Natural killer cell treated with Interleukin-12 subunit alpha and Interleukin-12 subunit beta and Interleukin-15 and Interleukin-18, amount 100 ng/mL, for 72 hours (primary cell): ENCODE measurements at regions not wholly inside any gene's neighbourhood (a gene's known extent, or its start where the extent isn't known, plus 50 kb on each side); places are given as distances from the start of the nearest gene placed in this dataset.

Source experiments
- ATAC-seq, 2 donors: fragments of 150-1000 bp; cut with Tn5 transposase in 1 of 2; sonication (Bioruptor Pico), chemical (Tn5 transposase) in 1 of 2; 2 replicates each; pipeline ENCODE4 v1.10.0; 2021
- DNase-seq: peaks from one replicate; pipeline ENCODE4 v3.0.0; 2022; ENCODE audit warnings: low spot score
- H3K27ac Mint-ChIP-seq, 2 donors: 1 replicate in 1 of 2; 2 replicates in 1 of 2; pipeline ENCODE4 v1.8.0; 2022; ENCODE audit warnings: mixed read lengths in 2 of 2, mild to moderate bottlenecking in 1 of 2, moderate library complexity in 1 of 2
- H3K27me3 Mint-ChIP-seq, 2 donors: 1 replicate in 1 of 2; 2 replicates in 1 of 2; pipeline ENCODE4 v1.8.0; 2022; ENCODE audit warnings: mixed read lengths in 2 of 2
- H3K36me3 Mint-ChIP-seq: one replicate; pipeline ENCODE4 v1.8.0; 2022; ENCODE audit warnings: mixed read lengths
- H3K4me1 Mint-ChIP-seq, 2 donors: 1 replicate in 1 of 2; 2 replicates in 1 of 2; pipeline ENCODE4 v1.8.0; 2022; ENCODE audit warnings: low read depth in 2 of 2, mixed read lengths in 2 of 2, mild to moderate bottlenecking in 1 of 2
- H3K4me3 Mint-ChIP-seq: one replicate; pipeline ENCODE4 v1.8.0; 2022; ENCODE audit warnings: mixed read lengths
- H3K9me3 Mint-ChIP-seq: 2 replicates; pipeline ENCODE4 v1.8.0; 2022; ENCODE audit warnings: mixed read lengths

GRCh38 chr13:44280456-44280855 lies 93.2 kb upstream of the SERP2 start:
- peaks cover 0 to 4% of the 10 kb centered on the region in 2 donors for H3K4me1 Mint-ChIP-seq
- H3K27me3 Mint-ChIP-seq = peaks cover 28 to 42% of the 10 kb centered on the region in 2 donors
- DNase-seq (no peak), ATAC-seq (peak in 1 of 2 donors; percentile 24)
- no peak overlapping the region for H3K4me3 Mint-ChIP-seq
- peaks cover 8% of the 10 kb centered on the region for H3K9me3 Mint-ChIP-seq
- H3K27ac Mint-ChIP-seq = no peak overlapping the region
- peaks cover 8% of the 10 kb centered on the region for H3K36me3 Mint-ChIP-seq

DNA sequence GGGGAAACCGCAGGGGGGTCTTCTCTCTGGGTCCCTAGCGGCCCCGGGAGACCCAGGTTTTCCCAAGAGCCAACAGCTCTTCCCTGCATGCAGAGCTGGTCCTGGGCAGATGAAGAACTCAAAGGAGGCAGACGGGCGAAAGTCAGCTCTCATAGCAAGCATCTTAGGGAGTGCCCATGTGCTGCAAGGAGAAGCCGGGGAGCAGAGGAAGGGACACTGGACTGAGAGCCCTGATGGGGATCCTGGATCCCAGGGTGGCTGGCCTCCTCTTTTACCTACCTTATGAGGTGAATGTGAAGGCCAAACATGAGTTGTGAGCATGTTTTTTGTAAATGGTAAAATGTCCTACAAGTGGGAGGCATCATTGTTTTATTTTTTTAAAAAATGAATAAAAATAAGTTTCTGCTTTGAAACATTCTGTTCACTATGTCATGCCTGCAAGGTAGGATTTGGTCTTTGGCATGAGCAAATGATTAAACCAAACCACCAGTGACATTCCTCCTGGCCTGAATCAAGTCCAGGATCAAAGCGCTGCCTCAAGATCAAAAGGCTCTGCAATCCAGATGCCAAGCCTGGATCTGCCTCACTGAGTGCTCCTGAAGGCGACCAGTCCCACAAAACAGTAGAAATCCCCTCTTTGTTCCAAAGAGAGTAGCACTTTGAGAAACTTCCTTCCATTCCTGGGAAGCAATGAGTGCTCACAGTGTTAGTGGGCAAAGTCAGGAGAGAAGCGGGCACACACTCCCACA lies 92.2 kb upstream of the SERP2 start:
- ATAC-seq = no peak
- no peak for DNase-seq
- no peak overlapping the region for H3K4me3 Mint-ChIP-seq
- H3K9me3 Mint-ChIP-seq = peaks cover 3% of the 10 kb centered on the region
- H3K27ac Mint-ChIP-seq = no peak overlapping the region
- no peaks in the 10 kb centered on the region for H3K4me1 Mint-ChIP-seq
- no peaks in the 10 kb centered on the region for H3K36me3 Mint-ChIP-seq
- peaks cover 30 to 51% of the 10 kb centered on the region in 2 donors for H3K27me3 Mint-ChIP-seq

- no peak overlapping the region for H3K27ac Mint-ChIP-seq
- no peak for ATAC-seq
- H3K4me3 Mint-ChIP-seq = no peak overlapping the region
- peaks cover 25 to 57% of the 10 kb centered on the region in 2 donors for H3K27me3 Mint-ChIP-seq
- DNase-seq = no peak
- no peaks in the 10 kb centered on the region for H3K4me1 Mint-ChIP-seq
- peaks cover 3% of the 10 kb centered on the region for H3K9me3 Mint-ChIP-seq
- no peaks in the 10 kb centered on the region for H3K36me3 Mint-ChIP-seq
These were observed 90.0 kb upstream of the SERP2 start for GRCh38 chr13:44283600-44283999.

GRCh38 chr13:44287958-44288357 lies 85.7 kb upstream of the SERP2 start:
- H3K4me1 Mint-ChIP-seq = peaks cover under 1 to 3% of the 10 kb centered on the region in 2 donors
- peaks cover 27 to 51% of the 10 kb centered on the region in 2 donors for H3K27me3 Mint-ChIP-seq
- H3K4me3 Mint-ChIP-seq = no peak overlapping the region

GRCh38 chr13:44292545-44292944 lies 81.1 kb upstream of the SERP2 start:
- peak overlapping the region; percentile 37 to 65 for H3K27ac Mint-ChIP-seq

More at GRCh38 chr13:44287958-44288357, 85.7 kb upstream of the SERP2 start:
- ATAC-seq (no peak), DNase-seq (no peak)
- Mint-ChIP-seq H3K9me3 (peaks cover 3% of the 10 kb centered on the region), H3K36me3 (no peaks in the 10 kb centered on the region), H3K27ac (no peak overlapping the region)

GRCh38 chr13:44293374-44293773 lies 80.2 kb upstream of the SERP2 start:
- H3K4me1 Mint-ChIP-seq = peaks cover 18 to 25% of the 10 kb centered on the region in 2 donors
- ATAC-seq (no peak), DNase-seq (no peak)
- H3K9me3 Mint-ChIP-seq = no peaks in the 10 kb centered on the region
- peak overlapping the region; percentile 61 for H3K4me3 Mint-ChIP-seq
- H3K27ac Mint-ChIP-seq = peak overlapping the region; percentile 62 to 65
- peaks cover 13% of the 10 kb centered on the region in 2 donors for H3K27me3 Mint-ChIP-seq
- no peaks in the 10 kb centered on the region for H3K36me3 Mint-ChIP-seq

More at GRCh38 chr13:44292545-44292944, 81.1 kb upstream of the SERP2 start:
- Mint-ChIP-seq H3K4me1 (peaks cover 18 to 25% of the 10 kb centered on the region in 2 donors), H3K9me3 (no peaks in the 10 kb centered on the region), H3K36me3 (no peaks in the 10 kb centered on the region), H3K27me3 (peaks cover 13 to 15% of the 10 kb centered on the region in 2 donors), H3K4me3 (peak overlapping the region; percentile 10)
- ATAC-seq = no peak
- no peak for DNase-seq

DNA sequence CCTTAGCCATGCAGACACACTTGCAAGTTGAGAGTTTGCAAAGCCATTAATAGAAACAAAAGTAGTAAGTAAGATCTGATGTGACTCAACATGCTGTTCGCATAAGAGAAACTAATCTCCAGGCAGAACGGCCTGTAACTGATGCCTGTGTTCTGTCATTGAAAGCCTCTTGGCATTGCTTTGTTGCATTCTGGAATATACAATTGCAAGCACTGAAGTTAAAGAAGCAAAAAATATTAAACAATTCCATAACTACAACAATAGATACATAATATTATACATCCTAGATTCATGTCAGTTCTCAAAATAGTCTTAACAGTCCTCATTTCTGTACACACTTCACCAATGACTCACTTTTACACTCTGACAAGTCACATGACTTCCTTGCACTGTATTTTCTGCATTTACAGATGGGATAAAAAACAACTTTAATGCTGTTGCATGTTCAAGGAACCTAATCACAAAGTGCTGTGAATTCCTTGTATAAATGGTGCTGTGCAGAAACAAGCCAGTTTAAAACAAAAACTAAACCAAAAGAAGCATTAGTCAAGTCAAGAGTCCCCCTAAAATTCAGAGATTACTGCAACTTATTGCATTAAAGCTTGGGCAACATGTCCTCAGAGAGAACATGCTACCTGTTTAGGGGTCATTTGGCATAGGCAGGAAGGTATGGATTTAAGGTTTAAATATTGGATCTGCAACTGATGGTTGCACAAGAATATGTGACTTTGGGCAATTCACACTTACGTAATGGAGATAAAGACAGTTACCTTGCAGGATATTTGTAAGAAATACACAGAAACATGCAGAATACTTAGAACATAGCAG lies 79.5 kb upstream of the SERP2 start:
- no peaks in the 10 kb centered on the region for H3K36me3 Mint-ChIP-seq
- peak overlapping the region; percentile 62 to 65 for H3K27ac Mint-ChIP-seq
- H3K27me3 Mint-ChIP-seq = peaks cover 13% of the 10 kb centered on the region in 2 donors
- peaks cover 18 to 25% of the 10 kb centered on the region in 2 donors for H3K4me1 Mint-ChIP-seq
- DNase-seq = no peak
- ATAC-seq = peak; percentile 64 to 77
- H3K9me3 Mint-ChIP-seq = no peaks in the 10 kb centered on the region
- H3K4me3 Mint-ChIP-seq = peak overlapping the region; percentile 61

DNA sequence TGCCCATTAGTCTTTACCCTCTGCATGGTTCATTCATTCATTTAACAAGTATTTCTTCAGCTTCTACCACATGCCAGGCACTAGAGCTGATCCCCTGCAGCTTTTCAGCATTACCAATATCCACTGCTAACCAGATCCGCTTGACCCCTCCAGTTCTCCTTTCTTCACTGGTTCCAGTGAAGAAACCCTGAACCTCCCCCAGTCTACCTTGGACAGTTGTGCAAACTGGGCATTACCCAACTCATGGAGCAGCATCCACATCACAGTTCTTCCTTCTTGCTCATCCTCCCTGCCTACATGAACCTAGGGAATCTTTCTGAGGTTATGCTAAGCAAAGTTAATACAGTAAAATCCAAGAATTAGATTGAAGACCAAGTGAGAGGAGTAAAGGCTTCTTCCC lies 78.7 kb upstream of the SERP2 start:
- DNase-seq (no peak), ATAC-seq (no peak)
- peak overlapping the region; percentile 61 for H3K4me3 Mint-ChIP-seq
- H3K27me3 Mint-ChIP-seq = peaks cover 13 to 15% of the 10 kb centered on the region in 2 donors
- H3K9me3 Mint-ChIP-seq = no peaks in the 10 kb centered on the region
- peak overlapping the region; percentile 62 to 65 for H3K27ac Mint-ChIP-seq
- H3K36me3 Mint-ChIP-seq = no peaks in the 10 kb centered on the region
- H3K4me1 Mint-ChIP-seq = peaks cover 18 to 25% of the 10 kb centered on the region in 2 donors

GRCh38 chr13:44296856-44297255 lies 76.8 kb upstream of the SERP2 start:
- Mint-ChIP-seq H3K4me1 (peaks cover 35 to 37% of the 10 kb centered on the region in 2 donors), H3K36me3 (peaks cover 5% of the 10 kb centered on the region), H3K9me3 (peaks cover 9% of the 10 kb centered on the region), H3K4me3 (no peak overlapping the region), H3K27ac (no peak overlapping the region), H3K27me3 (peaks cover 7 to 12% of the 10 kb centered on the region in 2 donors)
- ATAC-seq (no peak), DNase-seq (no peak)

DNA sequence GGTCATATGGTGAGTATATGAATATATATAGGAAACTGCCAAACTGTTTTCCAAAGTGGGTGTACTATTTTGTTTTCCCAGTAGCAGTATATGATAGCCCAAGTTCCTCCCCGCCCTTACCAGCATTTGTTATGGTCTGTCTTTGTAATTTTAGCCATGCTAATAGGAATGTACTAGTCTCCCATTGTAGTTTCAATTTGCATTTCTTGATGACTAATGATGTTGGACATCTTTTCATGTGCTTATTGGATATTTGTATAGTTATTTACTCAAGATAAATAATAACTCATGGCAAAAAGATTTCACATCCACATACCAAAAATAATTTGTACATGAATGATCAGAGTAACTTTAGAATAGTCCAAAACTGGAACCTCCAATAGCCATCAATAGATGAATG lies 75.3 kb upstream of the SERP2 start:
- ATAC-seq = no peak

DNA sequence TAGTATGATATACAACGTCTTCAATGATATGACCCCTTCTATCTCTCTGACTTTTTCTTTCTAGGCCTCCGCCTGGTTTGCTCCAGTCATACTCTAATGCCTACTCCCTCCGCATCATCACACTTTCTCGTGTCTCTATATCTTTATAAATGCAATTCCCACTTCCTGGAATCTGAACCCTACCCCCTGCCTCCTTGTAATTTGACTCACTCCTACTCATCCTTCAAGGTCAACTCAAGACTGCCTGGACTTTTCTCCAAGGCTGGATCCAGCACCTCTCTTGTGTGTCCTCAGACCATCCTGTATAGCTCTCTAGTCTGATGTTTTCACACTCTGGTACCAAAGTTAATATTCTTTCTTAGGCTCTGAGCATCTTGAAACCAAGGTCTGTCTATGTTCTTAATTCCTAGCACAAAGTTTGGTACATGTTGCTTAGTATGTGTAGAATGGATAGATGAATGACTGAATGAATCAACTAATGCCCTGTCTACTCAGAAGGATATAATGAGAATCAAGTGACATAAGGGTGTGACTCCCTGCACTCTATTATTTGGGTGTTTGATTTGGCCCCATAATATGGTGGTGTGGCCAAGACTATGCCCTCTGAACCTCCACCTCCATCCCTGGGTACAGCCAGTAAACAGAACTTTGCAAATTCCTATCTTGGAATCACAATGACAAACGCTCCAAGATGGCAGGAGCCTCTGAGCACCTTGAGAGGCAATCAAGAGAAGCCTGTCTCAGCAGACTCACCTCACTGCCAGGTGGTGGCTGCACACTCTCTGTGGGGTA lies 74.3 kb upstream of the SERP2 start:
- no peak overlapping the region for H3K4me3 Mint-ChIP-seq
- peaks cover 9% of the 10 kb centered on the region for H3K9me3 Mint-ChIP-seq
- H3K36me3 Mint-ChIP-seq = peaks cover 5% of the 10 kb centered on the region
- H3K4me1 Mint-ChIP-seq = peaks cover 32 to 36% of the 10 kb centered on the region in 2 donors
- DNase-seq (no peak), ATAC-seq (no peak)
- peak overlapping the region in 1 of 2 donors; percentile 13 for H3K27ac Mint-ChIP-seq
- H3K27me3 Mint-ChIP-seq = peaks cover 7 to 14% of the 10 kb centered on the region in 2 donors

More for the DNA sequence above, 75.3 kb upstream of the SERP2 start:
- peaks cover 5% of the 10 kb centered on the region for H3K36me3 Mint-ChIP-seq
- H3K27me3 Mint-ChIP-seq = peaks cover 7 to 14% of the 10 kb centered on the region in 2 donors
- no peak for DNase-seq
- H3K4me3 Mint-ChIP-seq = no peak overlapping the region
- H3K27ac Mint-ChIP-seq = no peak overlapping the region
- H3K4me1 Mint-ChIP-seq = peaks cover 37 to 40% of the 10 kb centered on the region in 2 donors
- peaks cover 9% of the 10 kb centered on the region for H3K9me3 Mint-ChIP-seq

- ATAC-seq (peak; percentile 84 to 88), DNase-seq (peak; percentile 66)
- H3K27ac Mint-ChIP-seq = peak overlapping the region; percentile 66 to 84
- peak overlapping the region; percentile 70 for H3K4me3 Mint-ChIP-seq
- peaks cover 9% of the 10 kb centered on the region for H3K9me3 Mint-ChIP-seq
- peaks cover 12 to 17% of the 10 kb centered on the region in 2 donors for H3K27me3 Mint-ChIP-seq
- peaks cover 5% of the 10 kb centered on the region for H3K36me3 Mint-ChIP-seq
- peaks cover 26 to 32% of the 10 kb centered on the region in 2 donors for H3K4me1 Mint-ChIP-seq
These were observed 72.6 kb upstream of the SERP2 start for GRCh38 chr13:44300895-44301638.

DNA sequence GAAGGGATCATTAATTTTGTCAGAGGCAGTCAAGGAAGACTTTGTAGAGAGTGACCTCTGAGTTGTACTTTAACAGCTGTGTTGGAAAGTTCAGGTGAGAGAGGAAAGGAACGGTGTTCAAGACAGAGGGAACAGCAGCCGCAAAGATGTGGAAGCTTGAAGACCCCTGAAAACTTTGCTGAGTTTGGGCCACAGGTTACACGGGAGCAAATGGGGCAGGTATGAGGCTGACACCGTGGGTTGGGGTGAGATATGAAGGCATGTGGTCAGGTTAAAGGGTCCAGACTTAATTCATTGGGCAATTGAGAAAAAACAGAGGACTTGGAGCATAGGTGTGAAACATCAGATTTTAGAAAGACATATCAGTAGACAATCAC lies 72.0 kb upstream of the SERP2 start:
- H3K27ac Mint-ChIP-seq = peak overlapping the region; percentile 66 to 84
- ATAC-seq (peak in 1 of 2 donors; percentile 17), DNase-seq (no peak)
- H3K9me3 Mint-ChIP-seq = peaks cover 9% of the 10 kb centered on the region
- peak overlapping the region; percentile 70 for H3K4me3 Mint-ChIP-seq
- H3K27me3 Mint-ChIP-seq = peaks cover 14 to 17% of the 10 kb centered on the region in 2 donors
- H3K36me3 Mint-ChIP-seq = peaks cover 5% of the 10 kb centered on the region
- peaks cover 26 to 33% of the 10 kb centered on the region in 2 donors for H3K4me1 Mint-ChIP-seq
